GM18505 (cell line): ENCODE measurements at regions not wholly inside any gene's neighbourhood (a gene's known extent, or its start where the extent isn't known, plus 50 kb on each side); places are given as distances from the start of the nearest gene placed in this dataset.

Experiments
- ATAC-seq: cut with Tn5 transposase; IDR thresholded peaks from one replicate; pipeline ENCODE4 v1.9.1; 2021; ENCODE audit not compliant: unreplicated experiment
- POLR2A ChIP-seq: IDR thresholded peaks from 4 replicates; pipeline ENCODE4 v1.6.1; 2011; ENCODE audit warnings: borderline replicate concordance; ENCODE audit not compliant: insufficient read depth, insufficient read length; ENCODE audit errors: extremely low read depth

- no peak for ATAC-seq
- TF ChIP-seq POLR2A: no peak
These were observed 58.4 kb upstream of the OTX2 start for GRCh38 chr14:56868660-56869059.

GRCh38 chr14:56862836-56863235 lies 52.6 kb upstream of the OTX2 start:
- no peak for TF ChIP-seq POLR2A

GRCh38 chr14:56860441-56860840 lies 50.2 kb upstream of the OTX2 start:
- ATAC-seq: no peak
- TF ChIP-seq POLR2A: no peak

More at GRCh38 chr14:56862836-56863235, 52.6 kb upstream of the OTX2 start:
- no peak for ATAC-seq
